ENCODE measurements at regions not wholly inside any gene's neighbourhood (a gene's known extent, or its start where the extent isn't known, plus 50 kb on each side); places are given as distances from the start of the nearest gene placed in this dataset.

DNA sequence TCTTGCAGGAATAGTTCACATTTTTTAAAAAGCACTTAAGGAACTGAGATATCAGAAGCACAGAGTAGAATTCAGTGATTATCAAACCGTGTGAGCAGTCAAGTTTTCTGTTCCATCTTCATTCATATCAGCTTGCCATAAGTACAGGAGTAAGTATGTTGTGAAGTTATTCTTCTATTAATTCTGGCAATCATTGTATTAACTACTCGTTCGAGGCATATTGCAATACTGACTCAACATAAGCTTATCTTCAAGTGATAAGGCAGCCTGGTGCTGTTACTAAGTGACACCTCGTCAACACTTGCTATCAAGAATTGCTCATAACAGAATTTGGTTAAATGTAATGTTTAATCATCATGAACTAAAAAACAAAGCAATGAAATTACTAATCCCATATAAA, 75.7 kb upstream of the SNX9 start (continued):
- TF ChIP-seq RERE (CRISPR knock-in tag; IDR thresholded peaks at IDR 0.05; ENCODE audit: borderline replicate concordance) (no peak), HMG20A (CRISPR knock-in tag; conservative IDR thresholded peaks at IDR 0.05) (no peak), ARID3A (IDR thresholded peaks at IDR 0.05; ENCODE audit: borderline replicate concordance, low read depth, low read length) (peak; percentile 37; the same call in 1 of the 2 replicates), ATF3 (IDR thresholded peaks at IDR 0.05) (peak; percentile 55; the same call in 1 of the 2 replicates), ATF3 (CRISPR knock-in tag; conservative IDR thresholded peaks at IDR 0.05) (no peak), ZNF12 (CRISPR knock-in tag; IDR thresholded peaks at IDR 0.05) (no peak), ZNF408 (CRISPR knock-in tag; IDR thresholded peaks at IDR 0.05; ENCODE audit: low read depth) (no peak), RCOR1 (IDR thresholded peaks at IDR 0.05; ENCODE audit: borderline replicate concordance in 1 of 2, low read depth in 2 of 2, low read length in 2 of 2) (0 out of 4 replicates have a peak, but pooled peaks of 1 of the 2 experiments have one; percentile 32), CEBPG (CRISPR knock-in tag; IDR thresholded peaks at IDR 0.05) (peak; percentile 46; the same call in 1 of the 2 replicates), CEBPG (tag; conservative IDR thresholded peaks at IDR 0.05 in 1 of 2, IDR thresholded peaks at IDR 0.05 in 1 of 2) (peak; percentile 39 to 56; a peak in 2 of 4 replicates), RFX1 (IDR thresholded peaks at IDR 0.05) (peak; percentile 73)

Measured in K562 (cell line).